Glutamatergic neuron (in vitro differentiated cells): ENCODE measurements at regions not wholly inside any gene's neighbourhood (a gene's known extent, or its start where the extent isn't known, plus 50 kb on each side); places are given as distances from the start of the nearest gene placed in this dataset.

Experiments
- DNase-seq: peaks from one replicate; pipeline ENCODE4 v3.0.0; 2022
- H3K27ac Mint-ChIP-seq: one replicate; pipeline ENCODE4 v1.8.0; 2020; ENCODE audit warnings: mild to moderate bottlenecking, mixed read lengths, inconsistent platforms; ENCODE audit not compliant: unreplicated experiment
- H3K27me3 Mint-ChIP-seq: one replicate; pipeline ENCODE4 v1.8.0; 2020; ENCODE audit warnings: mild to moderate bottlenecking, moderate library complexity, mixed read lengths, inconsistent platforms; ENCODE audit not compliant: unreplicated experiment
- H3K36me3 Mint-ChIP-seq: one replicate; pipeline ENCODE4 v1.8.0; 2020; ENCODE audit warnings: mild to moderate bottlenecking, mixed read lengths, inconsistent platforms; ENCODE audit not compliant: unreplicated experiment
- H3K4me1 Mint-ChIP-seq: one replicate; pipeline ENCODE4 v1.8.0; 2020; ENCODE audit warnings: mild to moderate bottlenecking, low read depth, mixed read lengths, inconsistent platforms; ENCODE audit not compliant: unreplicated experiment
- H3K4me3 Mint-ChIP-seq: one replicate; pipeline ENCODE4 v1.8.0; 2020; ENCODE audit warnings: mild to moderate bottlenecking, mixed read lengths, inconsistent platforms; ENCODE audit not compliant: unreplicated experiment
- H3K9me3 Mint-ChIP-seq: one replicate; pipeline ENCODE4 v1.8.0; 2020; ENCODE audit warnings: mild to moderate bottlenecking, moderate library complexity, mixed read lengths, inconsistent platforms; ENCODE audit not compliant: unreplicated experiment
- TF ChIP-seq, protein P1 (sequence below): fragments of 200-600 bp; sonication (generic); IDR thresholded peaks from one replicate; pipeline ENCODE4 v1.5.0; 2021; ENCODE audit not compliant: partially characterized antibody, unreplicated experiment

DNA sequence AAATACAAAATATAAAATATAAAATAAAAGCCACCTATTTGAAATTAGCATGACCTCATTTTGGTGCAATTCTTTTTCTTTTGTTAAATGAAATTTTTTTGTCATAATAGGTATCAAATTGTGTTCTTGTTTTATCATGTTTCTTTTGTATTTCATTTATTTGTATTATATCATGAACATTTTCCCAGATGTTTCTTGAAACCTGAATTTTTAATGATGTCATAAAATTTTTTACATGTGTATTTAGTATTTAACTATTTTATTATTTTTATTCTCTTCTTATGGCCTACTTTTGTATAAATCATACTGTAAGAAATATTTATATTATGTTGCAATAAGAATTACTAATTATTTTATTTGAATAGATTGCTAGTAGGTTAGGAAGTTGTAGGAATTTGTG is 361.7 kb downstream of the TMEM161B start:
- TF ChIP-seq, protein P1, sequence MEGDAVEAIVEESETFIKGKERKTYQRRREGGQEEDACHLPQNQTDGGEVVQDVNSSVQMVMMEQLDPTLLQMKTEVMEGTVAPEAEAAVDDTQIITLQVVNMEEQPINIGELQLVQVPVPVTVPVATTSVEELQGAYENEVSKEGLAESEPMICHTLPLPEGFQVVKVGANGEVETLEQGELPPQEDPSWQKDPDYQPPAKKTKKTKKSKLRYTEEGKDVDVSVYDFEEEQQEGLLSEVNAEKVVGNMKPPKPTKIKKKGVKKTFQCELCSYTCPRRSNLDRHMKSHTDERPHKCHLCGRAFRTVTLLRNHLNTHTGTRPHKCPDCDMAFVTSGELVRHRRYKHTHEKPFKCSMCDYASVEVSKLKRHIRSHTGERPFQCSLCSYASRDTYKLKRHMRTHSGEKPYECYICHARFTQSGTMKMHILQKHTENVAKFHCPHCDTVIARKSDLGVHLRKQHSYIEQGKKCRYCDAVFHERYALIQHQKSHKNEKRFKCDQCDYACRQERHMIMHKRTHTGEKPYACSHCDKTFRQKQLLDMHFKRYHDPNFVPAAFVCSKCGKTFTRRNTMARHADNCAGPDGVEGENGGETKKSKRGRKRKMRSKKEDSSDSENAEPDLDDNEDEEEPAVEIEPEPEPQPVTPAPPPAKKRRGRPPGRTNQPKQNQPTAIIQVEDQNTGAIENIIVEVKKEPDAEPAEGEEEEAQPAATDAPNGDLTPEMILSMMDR: no peak
- no peak overlapping the region for H3K4me3 Mint-ChIP-seq

GRCh38 chr5:87900419-87900818 is 368.2 kb downstream of the TMEM161B start:
- Mint-ChIP-seq H3K27ac (no peak overlapping the region), H3K9me3 (no peaks in the 10 kb centered on the region), H3K4me3 (no peak overlapping the region), H3K36me3 (no peaks in the 10 kb centered on the region), H3K27me3 (no peaks in the 10 kb centered on the region), H3K4me1 (peaks cover 9% of the 10 kb centered on the region)
- no peak for DNase-seq
- TF ChIP-seq, protein P1: no peak

More for the DNA sequence above, 361.7 kb downstream of the TMEM161B start:
- DNase-seq: no peak
- H3K27ac Mint-ChIP-seq: no peak overlapping the region
- H3K27me3 Mint-ChIP-seq: no peaks in the 10 kb centered on the region
- H3K4me1 Mint-ChIP-seq: no peaks in the 10 kb centered on the region
- H3K9me3 Mint-ChIP-seq: no peaks in the 10 kb centered on the region
- H3K36me3 Mint-ChIP-seq: no peaks in the 10 kb centered on the region

GRCh38 chr5:87899721-87900131 is 368.9 kb downstream of the TMEM161B start:
- Mint-ChIP-seq H3K4me1 (peaks cover 9% of the 10 kb centered on the region), H3K36me3 (no peaks in the 10 kb centered on the region), H3K27ac (no peak overlapping the region), H3K27me3 (no peaks in the 10 kb centered on the region), H3K4me3 (no peak overlapping the region), H3K9me3 (no peaks in the 10 kb centered on the region)
- no peak for DNase-seq
- TF ChIP-seq, protein P1: no peak

DNA sequence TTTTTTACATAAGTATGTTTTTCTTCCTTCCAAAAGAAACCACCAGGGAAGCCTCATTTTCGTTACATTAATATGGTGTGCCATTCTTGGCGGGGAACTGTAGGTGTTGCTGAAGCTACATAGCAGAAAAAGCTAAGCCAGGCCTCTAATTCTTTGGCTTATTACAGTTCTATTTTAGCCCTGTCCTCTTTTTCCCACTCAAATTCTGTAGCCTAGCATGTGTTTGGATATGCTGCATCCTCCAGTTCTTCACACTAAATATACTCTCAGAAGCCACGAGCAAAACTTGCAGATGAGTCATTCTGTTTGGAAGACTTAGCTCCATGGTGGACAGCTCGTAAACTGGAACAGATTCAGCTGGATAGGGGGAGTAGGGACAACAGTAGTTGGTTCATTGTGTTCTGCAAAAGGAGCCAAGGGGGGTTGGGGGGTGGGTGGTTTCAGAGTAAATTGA is 369.4 kb downstream of the TMEM161B start:
- Mint-ChIP-seq H3K27ac (no peak overlapping the region), H3K4me1 (peaks cover 9% of the 10 kb centered on the region), H3K9me3 (no peaks in the 10 kb centered on the region), H3K4me3 (no peak overlapping the region), H3K36me3 (no peaks in the 10 kb centered on the region), H3K27me3 (no peaks in the 10 kb centered on the region)
- DNase-seq: no peak
- TF ChIP-seq, protein P1: no peak

GRCh38 chr5:87898574-87898973 is 370.1 kb downstream of the TMEM161B start:
- TF ChIP-seq, protein P1: no peak
- no peak overlapping the region for H3K27ac Mint-ChIP-seq
- H3K36me3 Mint-ChIP-seq: no peaks in the 10 kb centered on the region
- H3K27me3 Mint-ChIP-seq: no peaks in the 10 kb centered on the region
- DNase-seq: no peak
- H3K4me3 Mint-ChIP-seq: no peak overlapping the region
- H3K9me3 Mint-ChIP-seq: no peaks in the 10 kb centered on the region
- peaks cover 9% of the 10 kb centered on the region for H3K4me1 Mint-ChIP-seq
